ENCODE measurements at regions not wholly inside any gene's neighbourhood (a gene's known extent, or its start where the extent isn't known, plus 50 kb on each side); places are given as distances from the start of the nearest gene placed in this dataset.

- H3K27me3 ChIP-seq (ENCODE audit: low read length) = no peaks in the 10 kb centered on the region
Observed at GRCh38 chr12:98045395-98045794, 470.0 kb upstream of the TMPO start.

GRCh38 chr12:98048326-98048725 is 467.1 kb upstream of the TMPO start:
- no peaks in the 10 kb centered on the region for H3F3A ChIP-seq (ENCODE audit: insufficient read depth)
- H3K4me2 ChIP-seq (ENCODE audit: low read depth, low read length, poor library complexity, severe bottlenecking) = no peak overlapping the region
- no peak overlapping the region for H3K9ac ChIP-seq (ENCODE audit: low read length)
- H3K9me3 ChIP-seq (ENCODE audit: insufficient read depth, low read length) = no peaks in the 10 kb centered on the region
- no peak overlapping the region for H2AFZ ChIP-seq (ENCODE audit: low read depth, low read length, severe bottlenecking)
- no peaks in the 10 kb centered on the region for H4K20me1 ChIP-seq (ENCODE audit: low read depth, low read length)
- H3K36me3 ChIP-seq (ENCODE audit: low read length) = no peaks in the 10 kb centered on the region
- H3K4me3 ChIP-seq (ENCODE audit: insufficient read depth, low read length, poor library complexity, severe bottlenecking) = no peak overlapping the region
- no peak for TF ChIP-seq CTCF (IDR thresholded peaks at IDR 0.05; ENCODE audit: insufficient read depth, low read length, poor library complexity, severe bottlenecking)
- no peak for TF ChIP-seq EZH2phosphoT487 (conservative IDR thresholded peaks at IDR 0.05; ENCODE audit: low read length)
- no peaks in the 10 kb centered on the region for H3K79me2 ChIP-seq (ENCODE audit: insufficient read depth, low read length)
- H3K27ac ChIP-seq (ENCODE audit: low read depth, low read length) = no peak overlapping the region
- H3K27me3 ChIP-seq (ENCODE audit: low read length) = no peaks in the 10 kb centered on the region
- H3K9me2 ChIP-seq (replicated peaks; ENCODE audit: insufficient read depth, low read length) = no peaks in the 10 kb centered on the region

More at GRCh38 chr12:98045395-98045794, 470.0 kb upstream of the TMPO start:
- Histone ChIP-seq H3K4me2 (ENCODE audit: low read depth, low read length, poor library complexity, severe bottlenecking) (no peak overlapping the region), H3K9ac (ENCODE audit: low read length) (no peak overlapping the region), H3K9me2 (replicated peaks; ENCODE audit: insufficient read depth, low read length) (no peaks in the 10 kb centered on the region), H3K27ac (ENCODE audit: low read depth, low read length) (no peak overlapping the region), H4K20me1 (ENCODE audit: low read depth, low read length) (no peaks in the 10 kb centered on the region), H3K9me3 (ENCODE audit: insufficient read depth, low read length) (no peaks in the 10 kb centered on the region), H3K79me2 (ENCODE audit: insufficient read depth, low read length) (no peaks in the 10 kb centered on the region), H2AFZ (ENCODE audit: low read depth, low read length, severe bottlenecking) (no peak overlapping the region), H3K36me3 (ENCODE audit: low read length) (no peaks in the 10 kb centered on the region), H3K4me3 (ENCODE audit: insufficient read depth, low read length, poor library complexity, severe bottlenecking) (no peak overlapping the region), H3F3A (ENCODE audit: insufficient read depth) (no peaks in the 10 kb centered on the region)
- no peak for TF ChIP-seq EZH2phosphoT487 (conservative IDR thresholded peaks at IDR 0.05; ENCODE audit: low read length)
- TF ChIP-seq CTCF (IDR thresholded peaks at IDR 0.05; ENCODE audit: insufficient read depth, low read length, poor library complexity, severe bottlenecking) = no peak

- Histone ChIP-seq H3K9me3 (ENCODE audit: insufficient read depth, low read length) (no peaks in the 10 kb centered on the region), H3K4me3 (ENCODE audit: insufficient read depth, low read length, poor library complexity, severe bottlenecking) (no peak overlapping the region), H3K9me2 (replicated peaks; ENCODE audit: insufficient read depth, low read length) (no peaks in the 10 kb centered on the region), H3K27me3 (ENCODE audit: low read length) (no peaks in the 10 kb centered on the region), H3F3A (ENCODE audit: insufficient read depth) (no peaks in the 10 kb centered on the region), H3K79me2 (ENCODE audit: insufficient read depth, low read length) (no peaks in the 10 kb centered on the region), H3K9ac (ENCODE audit: low read length) (no peak overlapping the region), H3K36me3 (ENCODE audit: low read length) (no peaks in the 10 kb centered on the region), H4K20me1 (ENCODE audit: low read depth, low read length) (no peaks in the 10 kb centered on the region), H3K27ac (ENCODE audit: low read depth, low read length) (no peak overlapping the region), H2AFZ (ENCODE audit: low read depth, low read length, severe bottlenecking) (no peak overlapping the region), H3K4me2 (ENCODE audit: low read depth, low read length, poor library complexity, severe bottlenecking) (no peak overlapping the region)
- TF ChIP-seq EZH2phosphoT487 (conservative IDR thresholded peaks at IDR 0.05; ENCODE audit: low read length) (no peak), CTCF (IDR thresholded peaks at IDR 0.05; ENCODE audit: insufficient read depth, low read length, poor library complexity, severe bottlenecking) (no peak)
Observed at GRCh38 chr12:98053202-98053601, 462.2 kb upstream of the TMPO start.
